ENCODE measurements at regions not wholly inside any gene's neighbourhood (a gene's known extent, or its start where the extent isn't known, plus 50 kb on each side); places are given as distances from the start of the nearest gene placed in this dataset.

DNA sequence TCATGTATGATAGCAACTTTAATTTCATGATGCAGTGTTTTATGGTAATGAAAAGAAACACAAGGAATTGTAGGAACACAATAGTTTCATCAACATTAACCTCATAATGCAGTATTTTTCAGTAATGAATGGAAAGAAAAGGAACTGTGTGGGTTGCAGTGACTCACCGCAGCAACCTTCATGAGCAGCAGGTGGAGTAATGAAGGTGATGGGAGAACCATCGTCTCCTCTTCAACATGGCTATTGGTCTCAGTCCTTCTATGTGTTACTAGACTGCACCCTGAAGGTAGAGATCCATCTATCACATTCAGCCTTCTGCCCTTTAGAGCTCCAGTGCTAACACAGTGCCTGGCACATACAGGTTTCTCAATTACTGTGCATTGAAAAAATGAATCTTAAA lies 58.0 kb downstream of the TMEM215 start:
- TF ChIP-seq, protein P1, sequence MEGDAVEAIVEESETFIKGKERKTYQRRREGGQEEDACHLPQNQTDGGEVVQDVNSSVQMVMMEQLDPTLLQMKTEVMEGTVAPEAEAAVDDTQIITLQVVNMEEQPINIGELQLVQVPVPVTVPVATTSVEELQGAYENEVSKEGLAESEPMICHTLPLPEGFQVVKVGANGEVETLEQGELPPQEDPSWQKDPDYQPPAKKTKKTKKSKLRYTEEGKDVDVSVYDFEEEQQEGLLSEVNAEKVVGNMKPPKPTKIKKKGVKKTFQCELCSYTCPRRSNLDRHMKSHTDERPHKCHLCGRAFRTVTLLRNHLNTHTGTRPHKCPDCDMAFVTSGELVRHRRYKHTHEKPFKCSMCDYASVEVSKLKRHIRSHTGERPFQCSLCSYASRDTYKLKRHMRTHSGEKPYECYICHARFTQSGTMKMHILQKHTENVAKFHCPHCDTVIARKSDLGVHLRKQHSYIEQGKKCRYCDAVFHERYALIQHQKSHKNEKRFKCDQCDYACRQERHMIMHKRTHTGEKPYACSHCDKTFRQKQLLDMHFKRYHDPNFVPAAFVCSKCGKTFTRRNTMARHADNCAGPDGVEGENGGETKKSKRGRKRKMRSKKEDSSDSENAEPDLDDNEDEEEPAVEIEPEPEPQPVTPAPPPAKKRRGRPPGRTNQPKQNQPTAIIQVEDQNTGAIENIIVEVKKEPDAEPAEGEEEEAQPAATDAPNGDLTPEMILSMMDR (conservative IDR thresholded peaks at IDR 0.05; ENCODE audit: low read length): no peak
- TF ChIP-seq EZH2phosphoT487 (IDR thresholded peaks at IDR 0.05; ENCODE audit: borderline replicate concordance, low read depth, low read length): no peak
